HG03159 (cell line): ENCODE measurements at regions not wholly inside any gene's neighbourhood (a gene's known extent, or its start where the extent isn't known, plus 50 kb on each side); places are given as distances from the start of the nearest gene placed in this dataset.
"Not testable (repeated sequence)": the region's sequence is repeated elsewhere in the genome, so short reads cannot be mapped to it uniquely, and the experiment has no call there.

Experiments used
- ATAC-seq: cut with Tn5 transposase; IDR thresholded peaks from one replicate; pipeline ENCODE4 v1.9.1; 2021; ENCODE audit warnings: mild to moderate bottlenecking, moderate library complexity; ENCODE audit not compliant: unreplicated experiment

DNA sequence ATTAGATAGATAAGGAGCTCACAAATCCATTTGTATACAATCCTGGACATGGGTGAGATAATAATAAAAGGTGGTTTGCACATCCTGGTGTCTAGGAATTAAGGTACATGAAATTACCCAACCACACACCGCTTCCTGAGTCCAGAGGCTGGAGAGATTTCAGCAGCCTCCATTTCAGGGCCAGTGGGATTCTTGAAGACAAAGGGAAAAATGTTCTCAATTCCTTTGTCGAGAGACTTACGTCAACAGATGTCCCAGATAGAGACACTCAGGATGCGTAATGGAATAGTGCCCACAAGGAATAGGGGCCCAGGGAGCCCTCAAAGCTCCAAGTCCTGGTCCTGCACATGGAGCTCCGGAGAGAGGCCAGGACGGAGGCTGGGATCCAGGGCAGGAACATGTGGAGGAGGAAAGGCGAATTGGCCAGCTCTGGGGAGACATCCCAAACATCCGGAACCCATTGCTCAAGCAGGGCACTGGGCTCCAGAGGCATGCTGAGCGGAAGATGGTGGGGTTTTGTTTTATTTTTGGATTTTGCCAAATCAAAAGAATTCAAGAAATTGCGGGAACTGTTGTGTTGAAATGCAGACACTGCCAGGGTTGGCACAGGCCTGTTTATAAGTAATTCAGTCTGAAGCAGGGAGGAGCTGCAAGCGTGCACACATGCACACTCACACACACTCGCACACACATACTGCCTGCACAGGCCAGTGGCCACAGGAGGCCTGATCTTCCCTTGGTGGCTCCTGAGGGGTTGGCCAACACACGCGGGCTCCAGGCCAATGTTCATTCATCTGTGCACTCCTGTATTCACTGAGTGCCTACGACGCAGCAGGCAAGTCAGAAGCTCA is 97.2 kb downstream of the NOG start:
- ATAC-seq = no peak

GRCh38 chr17:56694825-56695224 is 101.3 kb downstream of the NOG start:
- ATAC-seq = no peak

GRCh38 chr17:56697190-56697589 is 103.7 kb downstream of the NOG start:
- ATAC-seq = no peak

- no peak for ATAC-seq
These were observed 105.8 kb downstream of the NOG start for GRCh38 chr17:56699186-56699894.

DNA sequence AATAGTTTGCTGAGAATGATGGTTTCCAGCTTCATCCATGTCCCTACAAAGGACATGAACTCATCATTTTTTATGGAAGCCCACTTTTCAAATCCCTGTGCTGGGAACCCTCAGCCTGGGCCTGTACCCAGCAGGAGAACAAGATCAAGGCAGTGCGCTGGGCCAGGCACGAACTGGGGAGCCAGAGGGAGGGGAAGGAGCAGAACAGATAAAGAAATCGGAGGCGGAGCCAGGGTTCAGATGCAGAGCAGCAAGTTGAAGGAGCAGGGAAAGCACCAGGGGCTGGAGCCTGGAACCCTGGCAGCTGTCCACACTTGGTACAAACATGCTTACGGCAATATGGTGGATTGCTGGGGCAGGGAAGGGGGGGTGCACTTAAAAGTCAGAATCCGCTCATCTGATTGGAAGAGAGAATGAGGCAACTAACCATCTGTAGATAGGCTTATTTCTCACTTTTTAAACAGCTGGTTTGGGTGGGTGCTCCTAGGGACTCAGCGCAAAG is 107.5 kb downstream of the NOG start:
- no peak for ATAC-seq

GRCh38 chr17:56707312-56708219 is 114.1 kb downstream of the NOG start:
- no peak for ATAC-seq

DNA sequence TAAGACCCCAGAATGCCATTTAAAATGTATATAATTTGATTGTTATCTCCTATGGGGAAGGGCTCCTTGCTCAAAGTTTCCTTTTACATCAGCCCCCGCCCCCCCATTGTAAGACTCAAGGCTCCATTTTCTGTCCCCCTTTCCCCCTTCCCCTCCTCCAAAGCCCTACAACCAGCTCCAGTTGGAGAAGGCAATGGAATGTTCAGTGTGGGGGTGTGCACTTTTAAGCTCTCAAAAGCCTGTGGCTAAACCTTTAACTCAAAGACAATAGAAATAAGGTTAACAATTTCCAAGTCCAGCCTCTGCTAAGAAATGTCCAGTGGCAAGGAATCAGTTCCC is 114.7 kb downstream of the NOG start:
- ATAC-seq = no peak

GRCh38 chr17:56708670-56709410 is 115.3 kb downstream of the NOG start:
- ATAC-seq = no peak

GRCh38 chr17:56710986-56711385 is 117.5 kb downstream of the NOG start:
- ATAC-seq = no peak

GRCh38 chr17:56715613-56716357 is 117.9 kb downstream of the C17orf67 start:
- ATAC-seq = peak; percentile 89

DNA sequence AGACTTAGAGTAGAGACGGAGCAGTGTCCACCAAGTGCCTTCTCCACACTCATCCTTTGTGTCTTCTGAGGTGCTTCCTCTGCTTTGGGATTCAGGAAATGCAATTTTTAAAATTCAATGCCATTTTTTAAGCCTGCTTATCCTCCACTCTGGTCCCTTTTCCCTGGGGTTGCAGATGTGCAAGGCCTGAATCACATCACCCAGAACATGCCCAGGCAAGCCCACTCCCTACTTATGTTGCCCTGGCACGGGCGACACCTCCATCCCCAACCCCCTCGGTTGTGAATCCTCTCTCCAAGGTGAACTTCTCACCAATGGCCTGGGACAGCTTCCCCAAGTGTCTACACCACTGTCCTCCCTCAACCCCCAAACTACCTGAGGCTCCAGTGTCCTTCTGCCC is 116.2 kb downstream of the C17orf67 start:
- ATAC-seq = no peak

GRCh38 chr17:56718515-56718914 is 115.2 kb downstream of the C17orf67 start:
- ATAC-seq = no peak

GRCh38 chr17:56723421-56723820 is 110.3 kb downstream of the C17orf67 start:
- no peak for ATAC-seq

DNA sequence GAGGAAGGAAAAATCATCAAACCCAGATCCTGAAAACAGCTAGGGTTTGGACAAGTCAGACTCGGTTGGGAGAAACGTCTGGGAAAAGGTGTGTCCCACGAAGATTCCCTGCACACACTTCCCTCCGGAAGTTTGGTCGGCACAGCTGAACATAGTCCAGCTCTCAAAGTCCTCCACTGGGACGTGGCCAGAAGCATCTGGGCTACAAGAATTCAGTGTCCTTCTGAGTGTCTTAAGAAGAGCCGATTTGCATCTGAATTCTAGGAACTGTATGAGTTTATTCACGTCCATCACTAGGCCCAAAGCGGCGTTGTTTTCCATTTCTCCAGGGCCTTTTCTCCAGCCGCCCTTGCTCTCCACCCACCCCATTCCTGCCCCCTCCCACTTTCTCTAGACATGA is 109.1 kb downstream of the C17orf67 start:
- ATAC-seq = no peak

DNA sequence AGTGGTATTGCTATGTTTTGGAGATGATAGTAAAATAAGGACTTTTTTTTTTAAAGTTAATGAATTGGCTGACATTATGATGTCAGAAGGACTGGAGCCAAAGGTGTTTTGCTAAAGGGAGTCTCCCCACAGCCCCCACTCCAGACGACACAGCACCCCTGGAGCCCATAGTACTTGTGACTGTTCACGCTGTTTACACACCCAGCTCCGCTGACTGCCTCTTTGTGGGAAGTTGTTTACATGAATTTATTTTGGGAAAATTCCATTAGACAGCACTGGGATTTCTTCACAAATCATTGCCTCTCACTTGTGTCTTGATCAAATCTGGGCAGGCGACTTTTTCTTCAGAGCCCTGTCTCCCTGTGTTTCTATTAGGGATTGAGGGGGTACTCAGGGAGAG is 108.6 kb downstream of the C17orf67 start:
- ATAC-seq = no peak

DNA sequence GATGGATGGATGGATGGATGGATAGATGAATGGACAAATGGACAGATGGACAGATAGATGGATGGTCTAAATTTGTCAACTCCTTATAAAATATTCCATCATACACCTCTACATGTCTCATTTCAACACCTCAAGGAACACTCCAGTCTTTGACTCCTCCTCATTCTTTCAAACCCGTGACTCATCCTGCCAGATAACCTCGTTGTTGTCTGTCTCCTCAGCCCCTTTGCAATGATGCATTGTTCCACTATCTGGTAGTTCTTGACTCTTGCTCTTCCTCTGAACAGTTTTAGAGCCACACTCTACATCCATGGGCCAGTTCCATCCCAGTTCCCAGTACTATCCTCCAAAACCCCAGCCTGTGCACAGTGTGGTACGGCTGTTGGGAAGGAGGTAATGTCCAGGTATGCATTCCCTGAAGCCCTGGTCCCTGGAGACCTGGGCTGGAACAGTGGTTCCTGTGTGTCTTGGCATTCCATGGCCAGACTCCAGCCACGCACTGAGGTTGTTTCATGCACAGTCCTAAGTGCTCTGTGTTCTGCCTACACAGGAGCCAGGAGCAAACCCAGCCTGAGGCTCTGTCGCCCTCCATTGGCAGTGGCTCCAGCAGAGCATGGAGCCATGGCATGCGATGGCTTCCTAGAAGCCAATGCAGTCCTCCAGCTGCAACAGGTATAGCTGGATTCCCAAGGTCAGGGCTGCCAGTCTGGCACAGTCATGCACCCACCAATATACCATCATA is 105.7 kb downstream of the C17orf67 start:
- no peak for ATAC-seq

- not testable (repeated sequence) for ATAC-seq
These were observed 102.6 kb downstream of the C17orf67 start for GRCh38 chr17:56731096-56731495.

- ATAC-seq = no peak
These were observed 99.9 kb downstream of the C17orf67 start for GRCh38 chr17:56733833-56734232.

DNA sequence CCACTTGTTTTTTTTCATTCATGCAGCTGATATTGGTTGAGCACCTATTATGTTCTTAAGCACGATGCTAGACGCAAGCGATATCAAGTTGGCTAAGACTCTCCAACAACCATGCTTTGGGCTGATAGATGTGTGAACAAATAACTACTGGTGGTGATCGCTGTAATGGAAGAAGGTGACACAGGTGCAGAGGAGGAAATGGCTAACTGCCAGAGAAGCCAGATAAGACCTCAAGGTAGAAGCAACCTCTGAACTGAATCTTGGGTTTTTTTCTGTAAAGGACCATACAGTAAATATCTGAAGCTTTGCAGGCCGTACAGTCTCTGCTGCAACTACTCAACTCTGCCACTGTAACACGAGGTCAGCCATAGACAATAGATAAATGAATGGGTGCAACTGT is 97.9 kb downstream of the C17orf67 start:
- no peak for ATAC-seq
